Superior temporal gyrus (tissue), 1 donor: ENCODE measurements at regions not wholly inside any gene's neighbourhood (a gene's known extent, or its start where the extent isn't known, plus 50 kb on each side); places are given as distances from the start of the nearest gene placed in this dataset.

Experiments
- DNase-seq: peaks from one replicate; pipeline ENCODE4 v3.0.0-alpha.2; 2016; ENCODE audit errors: extremely low spot score

DNA sequence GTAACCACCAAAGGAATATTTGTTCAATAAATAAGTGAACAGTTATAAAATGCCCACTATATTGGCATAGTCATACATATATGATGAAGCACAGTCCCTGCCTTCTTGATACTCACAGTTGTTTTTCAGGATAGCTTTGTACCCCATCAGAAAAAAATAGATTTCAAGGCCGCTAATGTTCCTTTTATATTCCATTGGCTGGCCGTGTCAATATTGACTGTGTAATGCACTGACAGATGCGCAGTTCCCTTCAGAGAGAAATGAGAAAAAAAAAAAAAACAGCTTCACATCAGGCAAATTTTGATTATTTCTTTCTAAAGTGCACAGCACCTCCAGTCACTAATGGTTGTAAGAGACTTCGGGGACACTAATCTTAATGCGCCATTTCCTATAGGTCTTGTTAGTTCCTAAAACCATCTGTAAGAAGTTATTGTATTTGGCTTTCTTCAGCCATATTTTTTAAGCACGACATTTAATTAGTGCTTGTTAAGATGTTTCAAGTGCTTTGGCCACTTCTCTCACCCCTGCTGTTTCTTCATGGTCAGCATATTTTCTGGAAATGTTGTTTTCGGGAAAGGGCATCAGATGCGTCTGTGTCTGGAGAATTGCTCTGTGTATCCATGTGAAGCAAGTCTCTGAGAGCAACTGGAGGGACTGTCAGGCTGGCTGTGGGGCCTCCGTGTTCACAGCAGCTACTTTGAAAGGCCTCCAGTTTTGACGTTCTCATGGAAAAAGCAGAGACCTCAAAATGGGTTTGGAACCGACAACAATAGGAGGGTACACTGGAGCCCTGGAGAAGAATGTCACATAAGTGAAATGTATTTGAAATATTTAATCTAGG, 378.3 kb downstream of the MTX2 start:
- DNase-seq = no peak

DNA sequence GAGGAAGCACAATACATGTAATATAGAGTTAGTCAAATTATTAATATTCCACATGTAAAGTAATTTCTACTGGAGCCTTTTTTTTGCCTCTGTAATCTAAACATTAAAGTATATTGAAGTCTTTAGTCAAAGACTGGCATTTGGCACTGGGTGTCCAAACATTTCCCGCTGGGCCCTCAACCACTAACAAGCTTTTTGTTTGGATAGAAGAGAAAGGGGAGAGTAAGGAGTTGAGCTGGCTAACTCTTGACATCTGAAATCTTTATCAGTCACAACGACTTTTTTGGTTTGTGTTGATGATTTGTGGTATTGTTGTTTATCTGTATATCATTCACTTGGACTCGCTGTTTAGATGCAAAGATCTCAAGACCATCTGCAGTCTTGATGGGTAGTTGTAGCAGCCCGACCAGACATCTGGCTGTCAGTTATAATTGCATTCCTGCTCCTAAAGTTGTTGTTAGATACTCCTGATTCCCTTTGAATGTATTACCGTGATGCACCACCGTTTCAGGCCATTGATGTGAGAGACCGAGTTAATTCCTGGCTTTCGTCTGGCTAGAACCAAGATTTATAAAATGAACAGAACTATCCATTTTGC, 379.6 kb downstream of the MTX2 start:
- no peak for DNase-seq

- DNase-seq = no peak
Observed at GRCh38 chr2:176650104-176650837, 381.0 kb downstream of the MTX2 start.

- DNase-seq = no peak
Observed at GRCh38 chr2:176650838-176651555, 381.8 kb downstream of the MTX2 start.

DNA sequence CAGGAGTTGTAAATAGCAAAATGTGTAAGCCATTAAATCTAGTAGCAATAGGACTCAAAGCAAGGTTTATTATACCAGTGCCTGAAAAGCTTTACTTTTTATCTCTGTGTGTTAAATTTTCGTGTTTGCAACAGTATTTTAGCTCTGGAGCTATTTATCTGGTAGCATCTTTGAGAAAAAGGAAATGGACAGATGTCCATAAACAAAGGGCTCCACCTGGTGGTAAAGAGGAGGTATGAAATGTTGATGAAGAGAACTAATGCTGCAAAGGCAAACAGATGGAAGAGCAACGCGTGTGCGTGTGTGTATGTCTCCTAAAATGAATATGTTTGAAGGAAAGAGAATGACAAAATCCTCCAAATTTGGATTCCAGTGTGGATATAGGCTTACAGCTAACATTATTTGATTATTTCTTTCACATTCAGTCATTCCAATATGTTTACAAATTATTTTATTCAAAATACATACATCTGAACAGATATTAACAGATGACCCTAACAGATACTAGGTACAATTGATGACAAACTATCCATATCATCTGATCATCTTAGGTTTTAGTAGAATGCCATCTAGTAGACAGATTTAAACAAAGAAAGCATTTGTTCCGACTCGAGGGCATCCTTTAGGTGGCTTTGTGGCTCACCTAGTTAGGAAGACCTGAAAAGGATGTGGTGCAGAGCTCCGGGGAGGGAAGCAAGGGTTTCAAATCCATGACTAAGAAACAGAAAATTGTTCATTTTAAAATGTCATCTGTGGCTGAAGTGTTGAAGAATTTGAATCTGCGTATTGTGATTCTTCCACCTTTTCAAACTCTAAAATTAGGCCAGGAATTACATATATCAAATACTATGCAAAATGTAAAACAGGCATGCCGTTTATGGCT, 383.3 kb downstream of the MTX2 start:
- DNase-seq = peak; percentile 85

DNA sequence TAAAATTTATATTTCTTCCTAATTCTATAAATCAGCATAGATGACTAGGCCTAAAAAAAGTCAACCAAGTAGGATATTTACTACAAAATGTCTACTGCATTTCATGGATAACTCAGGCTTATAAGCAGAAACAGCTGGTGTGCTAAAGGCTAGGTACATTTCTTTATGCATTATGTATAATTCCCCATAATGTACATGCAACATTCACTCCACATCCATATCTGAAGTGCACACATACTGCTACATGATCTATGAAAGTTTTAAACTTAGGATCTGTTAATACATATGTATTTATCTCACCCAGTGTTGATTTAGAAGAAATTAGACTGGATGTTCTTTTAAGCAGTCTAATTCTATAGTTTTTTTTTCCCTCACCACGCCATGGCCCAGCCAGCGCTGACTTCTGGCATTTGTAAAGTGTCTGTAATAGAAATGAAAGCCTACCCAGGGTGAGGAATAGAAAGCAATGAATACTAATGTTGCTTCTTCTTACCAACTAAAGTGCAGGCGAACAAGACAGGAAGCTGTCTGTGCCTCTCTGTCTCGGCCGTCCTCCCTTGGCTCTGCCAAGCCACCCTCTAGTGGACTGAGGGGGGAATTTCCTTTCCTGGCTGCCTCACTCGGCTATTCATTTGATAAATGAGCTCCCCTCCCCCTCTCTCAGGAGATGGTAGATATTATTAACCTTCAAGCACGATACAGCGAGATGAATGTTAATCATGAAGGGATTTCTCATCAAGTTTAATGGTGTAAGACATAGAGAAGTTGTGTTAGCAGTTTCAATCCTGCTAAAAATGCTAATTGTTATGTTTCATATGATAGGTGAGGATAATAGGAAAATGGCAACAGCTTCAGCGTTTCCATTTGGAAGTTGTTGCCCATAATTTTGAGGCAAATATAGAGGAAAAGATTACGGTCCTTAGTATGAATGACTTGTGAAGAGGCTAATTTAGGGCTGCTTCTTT, 384.5 kb downstream of the MTX2 start:
- DNase-seq = peak; percentile 76

GRCh38 chr2:176656038-176656775, 387.0 kb downstream of the MTX2 start:
- DNase-seq = no peak

DNA sequence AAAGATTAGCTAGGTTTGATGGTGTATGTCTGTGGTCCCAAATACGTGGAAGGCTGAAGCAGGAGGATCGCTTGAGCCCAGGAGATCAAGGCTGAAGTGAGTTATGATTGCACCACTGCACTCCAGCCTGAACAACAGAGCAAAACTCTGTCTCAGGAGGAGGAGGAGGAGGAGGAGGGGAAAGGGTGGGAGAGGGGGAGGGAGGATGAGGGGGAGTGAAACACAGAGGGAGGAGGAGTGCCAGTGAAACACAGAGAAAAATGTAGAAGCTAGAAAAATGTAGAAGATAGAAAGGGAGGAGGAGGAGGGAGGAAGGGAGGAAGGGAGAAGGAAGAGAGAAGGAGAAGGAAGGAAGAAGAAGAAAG, 387.5 kb downstream of the MTX2 start:
- no peak for DNase-seq

- no peak for DNase-seq
Observed at GRCh38 chr2:176657393-176657792, 388.2 kb downstream of the MTX2 start.

- DNase-seq = no peak
Observed at GRCh38 chr2:176658708-176659107, 389.5 kb downstream of the MTX2 start.

- no peak for DNase-seq
Observed at GRCh38 chr2:176662753-176663152, 393.5 kb downstream of the MTX2 start.

DNA sequence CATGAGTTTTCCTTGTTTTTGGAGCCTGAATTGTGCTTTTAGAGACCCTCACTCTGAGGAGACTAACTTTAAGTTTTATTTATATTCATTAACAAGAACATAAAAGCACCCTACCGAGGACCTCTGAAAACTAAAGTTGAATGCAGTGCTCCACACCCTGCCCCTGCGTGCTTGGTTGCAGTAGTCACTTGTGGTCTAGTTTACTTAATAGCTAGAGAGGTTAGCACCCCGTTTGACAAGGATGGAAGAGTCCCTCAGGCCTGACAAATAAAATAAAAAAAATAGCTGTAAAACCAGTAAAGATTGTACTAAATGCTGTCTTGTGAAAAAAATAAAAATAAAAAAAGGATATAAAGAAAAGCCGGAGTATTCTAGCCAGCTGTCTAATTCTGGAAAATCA, 395.2 kb downstream of the MTX2 start:
- DNase-seq = no peak

DNA sequence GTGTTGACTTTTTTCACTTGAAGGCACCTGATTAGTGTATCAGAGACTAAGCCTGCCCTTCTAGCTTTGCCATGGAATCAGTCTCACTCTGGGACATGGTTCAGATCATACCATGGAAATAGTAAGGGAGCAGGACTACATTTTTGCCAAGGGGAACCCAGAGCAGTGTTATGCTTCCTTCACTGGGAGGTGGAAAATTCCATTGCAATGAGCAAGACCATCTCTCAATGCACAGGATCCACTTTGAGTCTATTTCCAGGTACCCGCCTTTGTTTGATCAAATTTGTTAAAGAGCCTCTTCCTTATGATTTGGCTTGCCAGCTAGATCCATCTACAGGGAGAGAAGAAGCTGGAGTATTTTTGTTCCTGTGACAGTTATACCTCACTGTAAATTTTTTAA, 395.8 kb downstream of the MTX2 start:
- no peak for DNase-seq

- peak; percentile 22 for DNase-seq
Observed at GRCh38 chr2:176668912-176669311, 399.7 kb downstream of the MTX2 start.

DNA sequence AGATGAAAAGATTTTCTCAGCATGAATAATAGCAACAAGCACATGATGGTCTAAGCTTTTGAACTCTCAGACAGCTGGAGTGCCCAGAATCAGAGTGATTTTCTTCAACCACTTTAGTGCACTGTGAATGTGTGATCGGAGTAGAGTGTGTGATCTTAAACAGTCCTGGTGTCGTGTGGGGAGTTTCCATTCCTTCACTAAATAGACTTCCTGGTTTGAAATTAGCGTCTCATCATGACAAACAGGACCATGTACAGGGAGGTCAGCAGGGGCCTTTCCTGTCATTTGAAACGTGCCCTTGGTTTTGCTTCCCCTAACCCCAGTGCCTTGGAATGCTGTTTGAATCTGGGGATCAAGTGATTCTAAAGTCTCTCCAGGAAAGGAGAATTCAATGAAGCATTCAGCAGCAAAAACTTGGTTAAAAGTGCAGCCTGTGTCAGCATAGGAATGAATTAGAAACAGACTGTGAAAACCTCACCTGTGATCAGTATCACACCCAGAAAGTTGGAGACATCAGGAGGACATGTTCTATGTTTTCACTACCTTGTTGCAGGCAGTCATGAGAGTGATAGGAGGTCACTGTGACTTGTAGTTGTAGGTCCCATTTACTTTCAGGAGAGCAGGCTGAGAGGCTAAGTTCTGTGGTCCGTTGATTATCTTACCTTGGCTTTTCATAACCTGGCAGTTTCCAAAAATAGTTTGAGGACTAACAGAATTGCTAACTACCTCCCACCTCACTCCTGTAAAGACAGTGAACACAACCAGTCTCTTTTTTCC, 400.3 kb downstream of the MTX2 start:
- peak; percentile 18 for DNase-seq

- DNase-seq = no peak
Observed at GRCh38 chr2:176675271-176675949, 406.2 kb downstream of the MTX2 start.

GRCh38 chr2:176677746-176678265, 408.6 kb downstream of the MTX2 start:
- DNase-seq = no peak

- DNase-seq = no peak
Observed at GRCh38 chr2:176678571-176678970, 409.3 kb downstream of the MTX2 start.
